ENCODE measurements at regions not wholly inside any gene's neighbourhood (a gene's known extent, or its start where the extent isn't known, plus 50 kb on each side); places are given as distances from the start of the nearest gene placed in this dataset.
"Not testable (repeated sequence)": the region's sequence is repeated elsewhere in the genome, so short reads cannot be mapped to it uniquely, and the experiment has no call there.

- no peaks in the 10 kb centered on the region for H3K27me3 ChIP-seq (replicated peaks in 2 of 5; ENCODE audit: control insufficient read depth in 4 of 5, insufficient read depth in 5 of 5, low read length in 4 of 5)
- H3K9me3 ChIP-seq (ENCODE audit: control extremely low read depth in 1 of 5, control insufficient read depth in 4 of 5, insufficient read depth in 2 of 5, low read depth in 1 of 5, low read length in 4 of 5), result no peaks in the 10 kb centered on the region
- ChIA-PET POLR2A (no interaction called here), CTCF (interaction anchor here (0.6 kb wide), 1 partner anchor 150 kb away, joined by 4 read pairs; no protein-coding TSS in a partner anchor)
- H3K4me1 ChIP-seq (ENCODE audit: control extremely low read depth in 1 of 4, control insufficient read depth in 4 of 4, insufficient read depth in 4 of 4, low read length in 3 of 4), result peaks cover 0 to 14% (median 6%) of the 10 kb centered on the region in 4 experiments
- H3K36me3 ChIP-seq (ENCODE audit: control insufficient read depth in 4 of 4, insufficient read depth in 4 of 4, low read length in 3 of 4), result peaks cover 0 to 5% (median 1%) of the 10 kb centered on the region in 4 experiments
- peak overlapping the region in 1 of 7 experiments; percentile 13 for H3K4me3 ChIP-seq (ENCODE audit: control insufficient read depth in 1 of 7, extremely low read depth in 1 of 7, insufficient read depth in 4 of 7, low read depth in 2 of 7, low read length in 6 of 7)
- DNase-seq, result peak in 2 of 3 donors; percentile 63 to 73
- whole genome bisulfite sequencing (ENCODE audit: insufficient coverage), result 85% methylated on average over 2 of the region's 3 CpGs
- no peak overlapping the region for H3K27ac ChIP-seq (ENCODE audit: insufficient read depth in 1 of 2, low read depth in 1 of 2, low read length in 2 of 2, poor library complexity in 1 of 2, severe bottlenecking in 2 of 2)
Observed at GRCh38 chr6:21791056-21791455, 197.5 kb downstream of the SOX4 start.

DNA sequence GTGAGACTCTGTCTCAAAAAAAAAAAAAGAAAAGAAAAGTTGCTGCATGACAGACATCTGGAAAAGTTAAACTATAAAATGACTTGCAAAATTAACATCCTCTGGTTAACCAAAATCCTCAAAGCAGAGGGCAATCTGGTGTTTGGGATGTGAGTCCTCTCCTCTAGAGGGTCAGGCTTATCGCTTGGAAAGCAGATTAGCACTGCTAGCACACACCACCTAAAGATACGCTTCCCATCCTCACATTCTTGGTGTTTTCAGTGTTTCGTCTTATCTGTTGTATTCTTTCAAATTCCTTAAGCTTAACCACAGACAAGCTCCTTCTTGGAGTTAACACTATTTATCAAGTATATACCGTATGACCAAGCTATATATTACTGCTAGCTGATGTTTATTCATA, 198.0 kb downstream of the SOX4 start:
- peaks cover 0 to 5% (median 1%) of the 10 kb centered on the region in 4 experiments for H3K36me3 ChIP-seq (ENCODE audit: control insufficient read depth in 4 of 4, insufficient read depth in 4 of 4, low read length in 3 of 4)
- CTCF ChIA-PET, result no interaction called here
- peak; percentile 79 to 93 (median 90) for DNase-seq
- H3K9me3 ChIP-seq (ENCODE audit: control extremely low read depth in 1 of 5, control insufficient read depth in 4 of 5, insufficient read depth in 2 of 5, low read depth in 1 of 5, low read length in 4 of 5), result no peaks in the 10 kb centered on the region
- no peak overlapping the region for H3K27ac ChIP-seq (ENCODE audit: insufficient read depth in 1 of 2, low read depth in 1 of 2, low read length in 2 of 2, poor library complexity in 1 of 2, severe bottlenecking in 2 of 2)
- POLR2A ChIA-PET, result no interaction called here
- WGBS (ENCODE audit: insufficient coverage), result no CpG with 5 or more reads among the region's 4 CpGs
- H3K27me3 ChIP-seq (replicated peaks in 2 of 5; ENCODE audit: control insufficient read depth in 4 of 5, insufficient read depth in 5 of 5, low read length in 4 of 5), result no peaks in the 10 kb centered on the region
- peak overlapping the region in 2 of 7 experiments; percentile 33 to 55 for H3K4me3 ChIP-seq (ENCODE audit: control insufficient read depth in 1 of 7, extremely low read depth in 1 of 7, insufficient read depth in 4 of 7, low read depth in 2 of 7, low read length in 6 of 7)
- H3K4me1 ChIP-seq (ENCODE audit: control extremely low read depth in 1 of 4, control insufficient read depth in 4 of 4, insufficient read depth in 4 of 4, low read length in 3 of 4), result peaks cover 0 to 14% (median 6%) of the 10 kb centered on the region in 4 experiments

GRCh38 chr6:21792177-21792576, 198.6 kb downstream of the SOX4 start:
- Histone ChIP-seq H3K36me3 (ENCODE audit: control insufficient read depth in 4 of 4, insufficient read depth in 4 of 4, low read length in 3 of 4) (peaks cover 0 to 5% (median 1%) of the 10 kb centered on the region in 4 experiments), H3K4me1 (ENCODE audit: control extremely low read depth in 1 of 4, control insufficient read depth in 4 of 4, insufficient read depth in 4 of 4, low read length in 3 of 4) (peaks cover 0 to 14% (median 6%) of the 10 kb centered on the region in 4 experiments), H3K27ac (ENCODE audit: insufficient read depth in 1 of 2, low read depth in 1 of 2, low read length in 2 of 2, poor library complexity in 1 of 2, severe bottlenecking in 2 of 2) (no peak overlapping the region), H3K9me3 (ENCODE audit: control extremely low read depth in 1 of 5, control insufficient read depth in 4 of 5, insufficient read depth in 2 of 5, low read depth in 1 of 5, low read length in 4 of 5) (no peaks in the 10 kb centered on the region), H3K27me3 (replicated peaks in 2 of 5; ENCODE audit: control insufficient read depth in 4 of 5, insufficient read depth in 5 of 5, low read length in 4 of 5) (no peaks in the 10 kb centered on the region), H3K4me3 (ENCODE audit: control insufficient read depth in 1 of 7, extremely low read depth in 1 of 7, insufficient read depth in 4 of 7, low read depth in 2 of 7, low read length in 6 of 7) (no peak overlapping the region)
- DNase-seq, result no peak
- ChIA-PET CTCF (no interaction called here), POLR2A (no interaction called here)
- 97% methylated on average over 3 of the region's 4 CpGs for WGBS (ENCODE audit: insufficient coverage)

- H3K4me3 ChIP-seq (ENCODE audit: control insufficient read depth in 1 of 7, extremely low read depth in 1 of 7, insufficient read depth in 4 of 7, low read depth in 2 of 7, low read length in 6 of 7); H3K27me3 ChIP-seq (replicated peaks in 2 of 5; ENCODE audit: control insufficient read depth in 4 of 5, insufficient read depth in 5 of 5, low read length in 4 of 5); H3K36me3 ChIP-seq (ENCODE audit: control insufficient read depth in 4 of 4, insufficient read depth in 4 of 4, low read length in 3 of 4); H3K9me3 ChIP-seq (ENCODE audit: control extremely low read depth in 1 of 5, control insufficient read depth in 4 of 5, insufficient read depth in 2 of 5, low read depth in 1 of 5, low read length in 4 of 5); H3K4me1 ChIP-seq (ENCODE audit: control extremely low read depth in 1 of 4, control insufficient read depth in 4 of 4, insufficient read depth in 4 of 4, low read length in 3 of 4); CTCF ChIA-PET; H3K27ac ChIP-seq (ENCODE audit: insufficient read depth in 1 of 2, low read depth in 1 of 2, low read length in 2 of 2, poor library complexity in 1 of 2, severe bottlenecking in 2 of 2); DNase-seq; POLR2A ChIA-PET: not testable (repeated sequence)
- 96% methylated on average over 6 of the region's 31 CpGs for WGBS (ENCODE audit: insufficient coverage)
Observed at GRCh38 chr6:21796979-21797378, 203.4 kb downstream of the SOX4 start.

DNA sequence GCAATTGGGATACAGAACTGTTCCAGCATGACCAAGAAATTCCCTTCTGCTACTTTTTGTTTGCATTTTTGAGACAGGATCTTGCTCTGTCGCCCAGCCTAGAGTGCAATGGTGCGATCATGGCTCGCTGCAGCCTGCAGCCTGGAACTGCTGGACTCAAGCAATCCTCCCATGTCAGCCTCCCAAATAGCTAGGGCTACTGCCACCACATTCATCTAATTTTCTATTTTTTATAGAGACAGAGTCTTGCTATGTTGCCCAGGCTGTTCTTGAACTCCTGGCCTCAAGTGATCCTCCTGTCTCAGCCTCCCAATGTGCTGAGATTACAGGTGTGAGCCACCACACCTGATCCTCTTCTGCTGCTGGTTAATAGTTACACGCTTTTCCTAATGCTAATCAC, 204.9 kb downstream of the SOX4 start:
- CTCF ChIA-PET, result interaction anchor here (0.8 kb wide), 1 partner anchor 11 kb away, joined by 3 read pairs; no protein-coding TSS in a partner anchor
- Histone ChIP-seq H3K4me1 (ENCODE audit: control extremely low read depth in 1 of 4, control insufficient read depth in 4 of 4, insufficient read depth in 4 of 4, low read length in 3 of 4) (peaks cover 0 to 2% (median 0%) of the 10 kb centered on the region in 4 experiments), H3K9me3 (ENCODE audit: control extremely low read depth in 1 of 5, control insufficient read depth in 4 of 5, insufficient read depth in 2 of 5, low read depth in 1 of 5, low read length in 4 of 5) (no peaks in the 10 kb centered on the region), H3K4me3 (ENCODE audit: control insufficient read depth in 1 of 7, extremely low read depth in 1 of 7, insufficient read depth in 4 of 7, low read depth in 2 of 7, low read length in 6 of 7) (no peak overlapping the region), H3K27ac (ENCODE audit: insufficient read depth in 1 of 2, low read depth in 1 of 2, low read length in 2 of 2, poor library complexity in 1 of 2, severe bottlenecking in 2 of 2) (no peak overlapping the region), H3K36me3 (ENCODE audit: control insufficient read depth in 4 of 4, insufficient read depth in 4 of 4, low read length in 3 of 4) (peaks cover 0 to 5% (median 4%) of the 10 kb centered on the region in 4 experiments), H3K27me3 (replicated peaks in 2 of 5; ENCODE audit: control insufficient read depth in 4 of 5, insufficient read depth in 5 of 5, low read length in 4 of 5) (no peaks in the 10 kb centered on the region)
- DNase-seq, result no peak
- POLR2A ChIA-PET, result no interaction called here
- 95% methylated on average over 4 of the region's 4 CpGs for WGBS (ENCODE audit: insufficient coverage)

- CTCF ChIA-PET, result no interaction called here
- no peak overlapping the region for H3K4me3 ChIP-seq (ENCODE audit: control insufficient read depth in 1 of 7, extremely low read depth in 1 of 7, insufficient read depth in 4 of 7, low read depth in 2 of 7, low read length in 6 of 7)
- no peaks in the 10 kb centered on the region for H3K9me3 ChIP-seq (ENCODE audit: control extremely low read depth in 1 of 5, control insufficient read depth in 4 of 5, insufficient read depth in 2 of 5, low read depth in 1 of 5, low read length in 4 of 5)
- DNase-seq, result no peak
- peaks cover 0 to 2% (median 0%) of the 10 kb centered on the region in 4 experiments for H3K4me1 ChIP-seq (ENCODE audit: control extremely low read depth in 1 of 4, control insufficient read depth in 4 of 4, insufficient read depth in 4 of 4, low read length in 3 of 4)
- peaks cover 0 to 12% (median 6%) of the 10 kb centered on the region in 4 experiments for H3K36me3 ChIP-seq (ENCODE audit: control insufficient read depth in 4 of 4, insufficient read depth in 4 of 4, low read length in 3 of 4)
- POLR2A ChIA-PET, result no interaction called here
- WGBS (ENCODE audit: insufficient coverage), result 100% methylated on average over 1 of the region's 2 CpGs
- no peak overlapping the region for H3K27ac ChIP-seq (ENCODE audit: insufficient read depth in 1 of 2, low read depth in 1 of 2, low read length in 2 of 2, poor library complexity in 1 of 2, severe bottlenecking in 2 of 2)
- no peaks in the 10 kb centered on the region for H3K27me3 ChIP-seq (replicated peaks in 2 of 5; ENCODE audit: control insufficient read depth in 4 of 5, insufficient read depth in 5 of 5, low read length in 4 of 5)
Observed at GRCh38 chr6:21800330-21800729, 206.8 kb downstream of the SOX4 start.

GRCh38 chr6:21800948-21801438, 207.4 kb downstream of the SOX4 start:
- 100% methylated on average over 7 of the region's 11 CpGs for WGBS (ENCODE audit: insufficient coverage)
- DNase-seq, result no peak
- Histone ChIP-seq H3K9me3 (ENCODE audit: control extremely low read depth in 1 of 5, control insufficient read depth in 4 of 5, insufficient read depth in 2 of 5, low read depth in 1 of 5, low read length in 4 of 5) (no peaks in the 10 kb centered on the region), H3K27ac (ENCODE audit: insufficient read depth in 1 of 2, low read depth in 1 of 2, low read length in 2 of 2, poor library complexity in 1 of 2, severe bottlenecking in 2 of 2) (no peak overlapping the region), H3K4me1 (ENCODE audit: control extremely low read depth in 1 of 4, control insufficient read depth in 4 of 4, insufficient read depth in 4 of 4, low read length in 3 of 4) (peaks cover 0 to 2% (median 0%) of the 10 kb centered on the region in 4 experiments), H3K4me3 (ENCODE audit: control insufficient read depth in 1 of 7, extremely low read depth in 1 of 7, insufficient read depth in 4 of 7, low read depth in 2 of 7, low read length in 6 of 7) (no peak overlapping the region), H3K36me3 (ENCODE audit: control insufficient read depth in 4 of 4, insufficient read depth in 4 of 4, low read length in 3 of 4) (peaks cover 0 to 12% (median 6%) of the 10 kb centered on the region in 4 experiments), H3K27me3 (replicated peaks in 2 of 5; ENCODE audit: control insufficient read depth in 4 of 5, insufficient read depth in 5 of 5, low read length in 4 of 5) (no peaks in the 10 kb centered on the region)
- ChIA-PET POLR2A (no interaction called here), CTCF (no interaction called here)
